Inflammatory macrophage (primary cell): ENCODE measurements at regions not wholly inside any gene's neighbourhood (a gene's known extent, or its start where the extent isn't known, plus 50 kb on each side); places are given as distances from the start of the nearest gene placed in this dataset.
"Not testable (repeated sequence)": the region's sequence is repeated elsewhere in the genome, so short reads cannot be mapped to it uniquely, and the experiment has no call there.

ENCODE experiments used
- DNase-seq, 2 donors: peaks; one replicate each; pipeline ENCODE4 v3.0.0-alpha.2; 2020 to 2022

GRCh38 chr13:108074429-108074828 lies 140.9 kb downstream of the LIG4 start:
- not testable (repeated sequence) for DNase-seq

GRCh38 chr13:108070925-108071324 lies 144.4 kb downstream of the LIG4 start:
- no peak for DNase-seq

- DNase-seq: no peak
Measured at GRCh38 chr13:108070491-108070890, 144.8 kb downstream of the LIG4 start.

- DNase-seq: no peak
Measured at GRCh38 chr13:108069521-108070210, 145.7 kb downstream of the LIG4 start.

- DNase-seq: not testable (repeated sequence)
Measured at GRCh38 chr13:108064372-108064771, 151.0 kb downstream of the LIG4 start.

- DNase-seq: no peak
Measured at GRCh38 chr13:108060111-108060510, 155.2 kb downstream of the LIG4 start.

GRCh38 chr13:108056278-108056677 lies 159.1 kb downstream of the LIG4 start:
- no peak for DNase-seq

GRCh38 chr13:108049211-108049610 lies 166.1 kb downstream of the LIG4 start:
- no peak for DNase-seq

- no peak for DNase-seq
Measured at GRCh38 chr13:108044954-108045353, 170.4 kb downstream of the LIG4 start.

GRCh38 chr13:108042866-108043265 lies 172.5 kb downstream of the LIG4 start:
- DNase-seq: not testable (repeated sequence)

GRCh38 chr13:108037348-108037747 lies 178.0 kb downstream of the LIG4 start:
- no peak for DNase-seq

GRCh38 chr13:108036411-108036932 lies 178.9 kb downstream of the LIG4 start:
- DNase-seq: no peak

GRCh38 chr13:108034909-108035410 lies 180.4 kb downstream of the LIG4 start:
- no peak for DNase-seq

GRCh38 chr13:108033800-108034707 lies 181.3 kb downstream of the LIG4 start:
- no peak for DNase-seq

GRCh38 chr13:108031865-108032264 lies 183.5 kb downstream of the LIG4 start:
- DNase-seq: no peak

GRCh38 chr13:108030769-108031168 lies 184.6 kb downstream of the LIG4 start:
- no peak for DNase-seq

- DNase-seq: no peak
Measured at GRCh38 chr13:108026680-108027410, 188.5 kb downstream of the LIG4 start.

- no peak for DNase-seq
Measured at GRCh38 chr13:108020027-108020426, 195.3 kb downstream of the LIG4 start.

GRCh38 chr13:108018371-108018870 lies 196.9 kb downstream of the LIG4 start:
- no peak for DNase-seq

- DNase-seq: no peak
Measured at GRCh38 chr13:108006619-108007018, 208.7 kb downstream of the LIG4 start.

- no peak for DNase-seq
Measured at GRCh38 chr13:108005231-108005630, 210.1 kb downstream of the LIG4 start.

GRCh38 chr13:108003626-108004025 lies 211.7 kb downstream of the LIG4 start:
- DNase-seq: no peak

GRCh38 chr13:108000998-108001397 lies 214.3 kb downstream of the LIG4 start:
- DNase-seq: no peak
